ENCODE measurements at regions not wholly inside any gene's neighbourhood (a gene's known extent, or its start where the extent isn't known, plus 50 kb on each side); places are given as distances from the start of the nearest gene placed in this dataset.

DNA sequence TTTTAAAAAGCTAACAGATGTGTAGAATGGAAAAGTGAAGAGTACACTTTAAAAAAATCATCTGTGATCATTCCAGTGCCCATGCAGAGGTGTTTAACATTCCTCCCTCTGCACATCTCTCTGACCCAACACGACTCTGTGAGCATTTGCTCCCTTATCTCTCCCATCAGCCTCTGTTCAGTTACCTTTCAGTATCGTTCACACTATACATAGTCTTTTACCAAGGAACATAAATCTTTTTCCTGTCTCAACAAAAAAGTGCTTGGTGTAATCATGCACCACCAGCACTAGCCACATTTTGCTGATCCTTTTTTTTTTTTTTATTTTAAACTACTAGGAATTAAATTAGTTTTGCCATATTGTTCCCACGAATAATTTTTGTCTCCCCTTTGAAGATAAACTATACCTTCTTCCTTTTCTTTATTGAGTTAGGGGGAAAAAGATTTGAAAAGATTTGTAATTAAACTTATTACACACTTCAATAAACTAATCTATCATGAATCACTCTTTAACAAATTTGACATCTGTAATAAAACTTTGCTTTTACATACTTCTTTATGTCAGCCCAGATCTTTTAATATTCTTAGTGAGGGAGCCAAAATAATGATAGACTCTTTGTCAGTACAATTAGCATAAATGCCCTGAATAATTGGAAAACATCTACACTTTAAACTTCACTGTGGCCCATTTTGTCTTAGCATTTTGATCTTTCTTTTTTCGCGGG lies 489.8 kb upstream of the FANCL start:
- peaks cover 0 to 2% (median 0%) of the 10 kb centered on the region in 6 donors for H3K9me3 Mint-ChIP-seq

DNA sequence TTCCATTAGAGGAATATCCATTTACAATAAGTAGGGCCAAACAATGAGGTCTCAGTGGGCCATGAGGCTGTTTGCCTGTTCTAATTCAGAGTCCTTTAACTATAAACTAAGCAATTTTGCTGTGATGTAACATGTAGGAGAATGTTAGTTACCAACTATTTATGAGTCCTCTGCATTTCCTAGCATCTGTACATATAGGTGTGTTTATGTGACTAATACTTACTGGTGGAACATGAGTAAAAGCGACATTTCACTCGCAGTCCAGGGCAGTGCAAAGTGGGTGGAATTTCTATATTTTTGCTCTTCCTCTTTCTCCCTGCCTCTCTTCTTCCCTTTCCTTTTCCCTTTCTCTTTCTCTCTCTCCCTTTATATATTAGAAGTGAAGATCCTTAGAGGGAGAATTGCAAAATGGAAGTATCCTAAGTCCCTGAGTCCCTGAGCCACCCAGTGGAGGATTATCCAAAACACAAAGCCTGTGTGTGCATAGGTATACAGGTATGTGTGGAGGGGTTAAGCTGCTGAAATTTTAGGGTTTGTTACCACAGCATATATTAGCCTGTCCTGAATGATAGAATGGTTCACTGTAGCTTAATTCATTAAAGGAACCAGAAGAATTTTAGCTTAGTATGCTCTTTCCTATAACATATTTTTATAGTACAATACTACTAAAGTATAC lies 487.0 kb upstream of the FANCL start:
- H3K4me1 Mint-ChIP-seq: no peaks in the 10 kb centered on the region
- H3K9me3 Mint-ChIP-seq: peaks cover 0 to 7% (median under 1%) of the 10 kb centered on the region in 6 donors
- no peak overlapping the region for H3K27ac Mint-ChIP-seq
- H3K27me3 Mint-ChIP-seq (ENCODE audit: low read depth in 3 of 3): peaks cover 0 to 1% (median 0%) of the 10 kb centered on the region in 3 donors
- no peak overlapping the region for H3K4me3 Mint-ChIP-seq
- DNase-seq: no peak
- H3K36me3 Mint-ChIP-seq: no peaks in the 10 kb centered on the region

More for the DNA sequence above, 489.8 kb upstream of the FANCL start:
- no peak overlapping the region for H3K27ac Mint-ChIP-seq
- H3K4me1 Mint-ChIP-seq: no peaks in the 10 kb centered on the region
- H3K27me3 Mint-ChIP-seq (ENCODE audit: low read depth in 3 of 3): no peaks in the 10 kb centered on the region
- no peaks in the 10 kb centered on the region for H3K36me3 Mint-ChIP-seq
- no peak for DNase-seq
- no peak overlapping the region for H3K4me3 Mint-ChIP-seq

DNA sequence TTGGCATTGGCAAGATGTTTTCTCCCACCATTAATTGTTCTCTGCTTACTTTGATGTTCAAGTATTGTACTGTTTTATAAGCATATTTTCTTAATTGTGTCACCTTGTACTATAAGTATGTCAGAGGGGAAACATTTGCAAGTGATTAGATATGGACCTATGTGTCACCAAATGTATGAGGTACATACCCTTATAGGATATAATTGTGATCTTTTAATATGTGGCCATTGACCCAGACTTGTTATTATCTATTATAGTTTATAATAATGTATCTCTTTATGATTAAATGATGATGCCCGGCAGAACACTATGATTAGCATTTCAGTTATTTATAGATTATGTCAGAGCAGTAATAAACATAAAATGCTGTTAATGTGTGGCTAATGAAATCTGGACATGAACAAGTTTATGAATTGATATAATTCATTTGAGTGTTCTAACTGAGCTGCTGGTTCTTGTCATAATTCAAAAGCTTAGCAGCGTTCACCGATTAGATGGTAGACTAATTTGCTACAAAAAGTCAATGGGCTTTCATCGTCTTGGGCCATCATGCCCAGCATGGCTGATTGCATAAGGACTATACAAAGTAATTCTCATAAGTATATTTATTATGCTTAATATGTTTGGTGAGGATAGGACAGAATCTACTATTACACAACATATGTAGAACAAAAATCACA lies 480.9 kb upstream of the FANCL start:
- Mint-ChIP-seq H3K27ac (no peak overlapping the region), H3K9me3 (peaks cover 0 to 7% (median 0%) of the 10 kb centered on the region in 6 donors), H3K4me3 (no peak overlapping the region)

DNA sequence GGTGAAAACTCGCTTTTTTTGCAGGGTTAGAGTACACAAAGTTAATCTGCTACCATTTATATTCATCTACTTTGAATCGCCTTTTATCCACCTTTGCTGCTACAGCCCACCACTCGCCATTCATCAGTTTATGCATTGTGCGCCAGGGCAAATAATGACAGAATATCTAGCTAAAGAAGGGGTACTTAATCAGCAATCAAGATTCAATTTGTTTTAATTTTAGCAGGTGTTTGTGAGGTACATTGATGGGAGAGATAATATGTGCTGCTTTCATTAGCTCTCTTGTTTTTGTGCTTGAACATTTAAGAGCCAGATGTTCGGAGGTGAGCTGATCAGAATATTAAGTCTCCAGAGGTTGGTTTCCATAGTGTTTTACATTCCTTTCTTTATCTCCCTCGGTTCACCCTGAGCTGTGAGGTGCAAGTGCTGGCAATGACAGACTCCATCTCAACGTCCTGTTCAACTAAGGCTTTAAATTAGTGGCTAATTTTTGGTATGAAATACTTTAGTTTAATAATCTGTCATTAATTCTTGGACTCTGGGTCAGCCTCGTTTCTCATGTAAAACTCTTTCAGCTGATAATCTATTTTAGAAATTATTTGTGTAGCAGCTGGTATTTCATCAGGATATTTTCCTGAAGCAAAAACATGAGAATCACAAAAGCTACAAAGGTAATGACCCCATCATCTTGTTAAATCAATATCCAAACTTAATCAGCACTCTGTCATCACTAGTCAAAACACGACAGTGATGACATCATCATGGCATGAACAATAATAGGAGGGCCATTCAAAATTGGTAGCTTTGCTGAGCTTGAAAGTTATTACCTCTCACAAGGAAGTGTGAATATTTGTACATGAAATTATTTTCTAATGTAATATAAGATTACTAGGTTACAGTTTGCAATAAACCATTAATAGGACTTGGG lies 479.9 kb upstream of the FANCL start:
- H3K36me3 Mint-ChIP-seq: no peaks in the 10 kb centered on the region
- no peak overlapping the region for H3K27ac Mint-ChIP-seq
- H3K4me3 Mint-ChIP-seq: no peak overlapping the region

More for the DNA sequence above, 480.9 kb upstream of the FANCL start:
- Mint-ChIP-seq H3K27me3 (ENCODE audit: low read depth in 3 of 3) (peaks cover 0 to 2% (median 1%) of the 10 kb centered on the region in 3 donors), H3K36me3 (no peaks in the 10 kb centered on the region), H3K4me1 (no peaks in the 10 kb centered on the region)
- no peak for DNase-seq

GRCh38 chr2:58720033-58720769 lies 479.1 kb upstream of the FANCL start:
- Mint-ChIP-seq H3K36me3 (no peaks in the 10 kb centered on the region), H3K4me1 (no peaks in the 10 kb centered on the region), H3K4me3 (no peak overlapping the region), H3K9me3 (peaks cover 0 to 3% (median 0%) of the 10 kb centered on the region in 6 donors), H3K27ac (no peak overlapping the region), H3K27me3 (ENCODE audit: low read depth in 3 of 3) (peaks cover 0 to 2% (median 1%) of the 10 kb centered on the region in 3 donors)
- DNase-seq: no peak

More for the DNA sequence above, 479.9 kb upstream of the FANCL start:
- no peaks in the 10 kb centered on the region for H3K4me1 Mint-ChIP-seq
- peaks cover 0 to 7% (median 0%) of the 10 kb centered on the region in 6 donors for H3K9me3 Mint-ChIP-seq
- H3K27me3 Mint-ChIP-seq (ENCODE audit: low read depth in 3 of 3): peaks cover 0 to 2% (median 1%) of the 10 kb centered on the region in 3 donors
- no peak for DNase-seq

DNA sequence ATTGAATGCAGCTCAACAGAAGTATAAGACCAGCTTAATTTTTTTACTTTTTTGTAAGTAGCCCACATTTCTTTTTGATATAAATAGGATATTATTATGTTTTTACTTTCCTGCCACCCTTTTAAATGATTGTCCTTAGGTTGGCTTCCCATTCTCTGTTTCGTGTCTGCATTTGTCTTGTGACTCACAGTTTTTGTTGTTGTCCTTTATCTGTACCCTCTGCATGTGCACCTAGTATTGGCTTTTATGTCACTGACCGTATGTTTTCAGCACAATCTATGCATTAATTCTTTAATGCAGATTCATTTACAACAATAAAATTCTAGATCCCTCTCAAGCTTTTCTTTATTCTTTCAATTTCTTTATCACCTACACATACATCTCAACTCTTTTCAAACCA lies 474.2 kb upstream of the FANCL start:
- Mint-ChIP-seq H3K4me1 (no peaks in the 10 kb centered on the region), H3K9me3 (peaks cover 0 to 2% (median 0%) of the 10 kb centered on the region in 6 donors), H3K27ac (no peak overlapping the region), H3K27me3 (ENCODE audit: low read depth in 3 of 3) (no peaks in the 10 kb centered on the region), H3K36me3 (no peaks in the 10 kb centered on the region), H3K4me3 (no peak overlapping the region)
- no peak for DNase-seq

DNA sequence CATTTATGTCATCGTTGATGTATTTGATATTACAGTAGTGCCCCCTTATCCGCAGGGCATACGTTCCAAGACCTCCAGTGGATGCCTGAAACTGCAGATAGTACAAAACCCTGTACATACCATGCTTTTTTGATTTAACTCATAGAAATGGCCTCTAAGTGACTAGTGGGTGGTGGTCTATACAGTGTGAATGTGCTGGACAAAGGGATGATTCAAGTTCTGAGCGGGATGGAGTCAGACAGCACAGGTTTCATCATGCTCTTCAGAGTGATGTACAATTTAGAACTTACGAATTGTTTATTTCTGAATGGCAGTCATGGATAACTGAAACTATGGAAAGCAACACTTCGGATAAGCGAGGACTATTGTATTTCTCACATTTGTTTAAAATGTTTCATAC lies 473.1 kb upstream of the FANCL start:
- Mint-ChIP-seq H3K36me3 (no peaks in the 10 kb centered on the region), H3K27ac (no peak overlapping the region), H3K9me3 (peaks cover 0 to 4% (median 0%) of the 10 kb centered on the region in 6 donors), H3K4me3 (no peak overlapping the region), H3K27me3 (ENCODE audit: low read depth in 3 of 3) (no peaks in the 10 kb centered on the region), H3K4me1 (no peaks in the 10 kb centered on the region)
- no peak for DNase-seq

DNA sequence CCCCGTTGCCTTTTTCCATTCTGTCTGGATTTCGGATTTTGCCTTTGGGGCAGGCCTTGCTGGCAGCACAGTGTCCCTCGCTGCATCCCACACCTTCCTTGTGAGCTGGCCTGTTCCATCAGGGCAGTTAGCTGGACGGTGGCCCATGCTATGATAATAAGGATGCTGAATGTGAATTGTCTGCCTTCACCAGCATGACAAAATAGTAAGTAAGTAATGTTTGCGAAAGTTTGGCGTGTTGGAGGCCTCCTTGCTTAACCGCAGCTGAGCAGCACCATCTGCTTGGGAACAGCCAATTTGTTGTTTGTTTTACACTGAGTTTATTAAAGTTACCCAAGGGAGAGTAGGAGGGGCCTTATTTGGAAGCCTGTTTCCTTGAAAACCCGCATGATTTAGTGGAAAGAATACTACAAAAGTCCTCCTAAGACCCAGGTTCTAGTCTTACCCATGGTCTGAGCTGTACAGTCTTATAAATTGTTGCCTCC lies 469.7 kb upstream of the FANCL start:
- Mint-ChIP-seq H3K27ac (no peak overlapping the region), H3K9me3 (peaks cover 0 to 7% (median 1%) of the 10 kb centered on the region in 6 donors), H3K36me3 (no peaks in the 10 kb centered on the region), H3K27me3 (ENCODE audit: low read depth in 3 of 3) (peaks cover 0 to 1% (median 0%) of the 10 kb centered on the region in 3 donors), H3K4me1 (no peaks in the 10 kb centered on the region), H3K4me3 (no peak overlapping the region)
- no peak for DNase-seq

DNA sequence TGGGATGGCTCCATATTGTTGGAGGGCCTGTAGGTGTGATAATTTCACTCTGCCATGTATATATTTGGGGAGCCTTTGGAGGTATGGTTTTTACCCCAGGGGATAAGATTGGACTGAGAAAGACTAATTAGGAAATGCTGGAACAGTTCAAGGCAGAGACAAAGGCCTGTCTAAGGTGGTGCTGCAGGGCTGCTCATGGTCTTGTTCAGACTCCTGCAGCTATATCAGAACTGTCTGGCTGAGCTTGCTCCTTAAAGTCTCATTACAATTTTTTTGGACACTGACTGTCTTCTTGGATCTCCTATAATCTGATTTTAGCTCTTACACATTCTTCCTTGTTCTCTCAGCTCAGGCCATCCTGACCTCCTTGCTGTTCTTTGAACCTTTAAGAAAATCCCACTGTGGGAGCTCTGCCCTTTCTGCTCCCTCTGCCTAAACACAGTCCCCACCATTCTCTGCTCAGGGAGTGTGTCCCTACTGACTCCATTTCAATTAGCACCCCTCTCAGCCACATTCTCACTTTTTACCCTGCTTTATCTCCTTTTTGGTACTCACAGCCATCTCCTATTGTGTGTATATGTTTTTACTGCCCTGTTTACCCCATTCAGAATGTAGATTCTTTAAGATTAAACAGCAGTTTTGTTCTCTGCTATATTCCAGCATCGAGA lies 468.7 kb upstream of the FANCL start:
- no peak for DNase-seq
- H3K27ac Mint-ChIP-seq: no peak overlapping the region
- no peaks in the 10 kb centered on the region for H3K4me1 Mint-ChIP-seq
- H3K36me3 Mint-ChIP-seq: no peaks in the 10 kb centered on the region
- H3K9me3 Mint-ChIP-seq: peaks cover 0 to 7% (median 1%) of the 10 kb centered on the region in 6 donors
- H3K27me3 Mint-ChIP-seq (ENCODE audit: low read depth in 3 of 3): peaks cover 0 to 1% (median 0%) of the 10 kb centered on the region in 3 donors
- H3K4me3 Mint-ChIP-seq: no peak overlapping the region

DNA sequence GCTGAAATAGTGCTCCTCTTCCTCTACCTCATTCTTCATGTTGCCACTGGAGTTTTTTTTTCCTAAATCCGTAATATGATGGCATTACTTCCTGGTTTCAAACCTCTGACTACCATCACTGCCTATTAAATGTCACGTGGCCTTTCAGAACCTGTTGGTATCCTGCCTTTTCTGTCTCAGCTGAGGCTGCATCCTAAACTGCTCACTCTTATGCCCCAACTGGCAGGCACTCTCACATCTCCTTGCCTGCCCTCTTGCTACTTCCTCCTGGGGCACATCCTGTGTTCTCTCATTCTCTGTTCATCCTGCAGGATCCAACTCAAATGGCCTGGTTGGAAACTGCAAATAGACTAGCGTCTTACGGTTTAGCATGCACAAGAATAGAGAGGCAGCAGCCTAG lies 468.1 kb upstream of the FANCL start:
- H3K9me3 Mint-ChIP-seq: peaks cover 0 to 7% (median 1%) of the 10 kb centered on the region in 6 donors
- H3K27ac Mint-ChIP-seq: no peak overlapping the region

DNA sequence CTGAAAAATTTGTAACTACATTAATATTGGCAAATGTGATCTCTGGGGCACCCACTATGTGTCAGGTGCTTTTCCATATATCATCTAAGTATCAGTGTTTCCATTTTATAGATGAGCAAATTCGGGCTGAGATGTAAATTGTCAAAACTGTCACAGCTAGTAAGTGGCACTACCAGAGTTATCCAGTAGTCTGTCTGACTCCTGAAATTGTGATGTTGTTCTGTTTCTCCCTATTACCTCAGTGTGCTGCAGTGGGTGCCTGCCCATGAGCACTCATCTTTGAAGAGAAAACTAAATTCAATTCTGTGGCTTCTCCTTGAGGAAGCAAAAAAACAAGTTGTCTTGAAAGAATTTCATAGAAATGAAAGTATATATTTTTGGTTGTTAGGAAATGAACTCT lies 467.4 kb upstream of the FANCL start:
- no peak overlapping the region for H3K27ac Mint-ChIP-seq
- peaks cover 0 to 1% (median 0%) of the 10 kb centered on the region in 3 donors for H3K27me3 Mint-ChIP-seq (ENCODE audit: low read depth in 3 of 3)
- peaks cover 0 to 7% (median 1%) of the 10 kb centered on the region in 6 donors for H3K9me3 Mint-ChIP-seq
- H3K4me3 Mint-ChIP-seq: no peak overlapping the region
- DNase-seq: no peak
- no peaks in the 10 kb centered on the region for H3K4me1 Mint-ChIP-seq
- H3K36me3 Mint-ChIP-seq: no peaks in the 10 kb centered on the region

More for the DNA sequence above, 468.1 kb upstream of the FANCL start:
- H3K36me3 Mint-ChIP-seq: no peaks in the 10 kb centered on the region
- H3K4me1 Mint-ChIP-seq: no peaks in the 10 kb centered on the region
- peaks cover 0 to 1% (median 0%) of the 10 kb centered on the region in 3 donors for H3K27me3 Mint-ChIP-seq (ENCODE audit: low read depth in 3 of 3)
- H3K4me3 Mint-ChIP-seq: no peak overlapping the region
- DNase-seq: no peak

DNA sequence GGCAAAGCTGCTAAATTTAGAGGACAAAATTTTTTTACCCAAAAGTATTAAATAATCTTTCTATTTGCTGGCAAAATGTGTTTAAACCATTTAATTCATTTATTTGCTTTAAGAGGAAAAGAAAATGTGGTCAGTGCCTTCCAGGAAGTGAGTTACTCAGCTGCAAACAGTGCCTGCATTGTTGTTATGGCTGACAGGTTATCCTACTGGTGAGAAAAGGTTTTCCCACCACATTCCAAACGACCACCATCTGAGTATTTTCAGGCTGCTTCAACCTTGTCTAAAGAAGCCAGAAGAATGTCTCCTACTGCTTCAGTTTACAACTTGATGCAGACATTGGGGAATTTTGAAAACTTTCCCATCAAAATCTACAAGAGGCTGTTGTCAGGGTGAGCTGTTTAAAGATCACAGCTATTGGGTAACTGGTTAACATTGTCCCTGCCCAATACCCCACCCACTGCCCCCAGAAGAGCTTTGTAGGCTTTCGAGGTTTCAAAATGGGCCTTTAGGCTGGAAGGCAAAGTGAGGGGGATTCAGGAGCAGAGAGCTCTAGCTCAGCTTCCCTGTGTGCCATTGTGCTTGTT lies 461.3 kb upstream of the FANCL start:
- no peak overlapping the region for H3K4me3 Mint-ChIP-seq
- DNase-seq: no peak
- peaks cover 0 to 5% (median 0%) of the 10 kb centered on the region in 6 donors for H3K9me3 Mint-ChIP-seq
- H3K27me3 Mint-ChIP-seq (ENCODE audit: low read depth in 3 of 3): peaks cover 0 to 3% (median 0%) of the 10 kb centered on the region in 3 donors
- H3K36me3 Mint-ChIP-seq: no peaks in the 10 kb centered on the region
- H3K27ac Mint-ChIP-seq: no peak overlapping the region
- no peaks in the 10 kb centered on the region for H3K4me1 Mint-ChIP-seq

Measured in immature natural killer cell (primary cell).